Endothelial cell of umbilical vein (primary cell): ENCODE measurements at regions not wholly inside any gene's neighbourhood (a gene's known extent, or its start where the extent isn't known, plus 50 kb on each side); places are given as distances from the start of the nearest gene placed in this dataset.

ENCODE experiments used
- BruUV-seq: library from RNA; stranded (reverse); fragments of 400-500 nt; replicated peaks from 2 replicates; lab custom pipeline; 2021; lab: Mats Ljungman, UMichigan
- CTCF ChIA-PET: fragments of 300-600, 350-600 bp; sonication (Branson Sonifier 250); formaldehyde crosslinking; loops from one replicate; lab custom pipeline; 2021; ENCODE audit warnings: antibody characterized with exemption, inconsistent platforms; lab: Charles Lee
- POLR2A ChIA-PET: fragments of 300-600, 350-600 bp; sonication (Branson Sonifier 250); formaldehyde crosslinking; loops from one replicate; lab custom pipeline; 2021; ENCODE audit warnings: antibody characterized with exemption, inconsistent platforms; lab: Charles Lee
- DNase-seq: peaks from one replicate; pipeline ENCODE4 v3.0.0-alpha.2; 2011; ENCODE audit warnings: low read depth, low spot score
- FAIRE-seq: peaks from 2 replicates; lab custom pipeline; 2011; peaks lifted over from hg19 to GRCh38; lab: Jason Lieb, UNC
- H2AFZ ChIP-seq: 2 replicates; pipeline ENCODE4 v1.6.0; 2012; ENCODE audit warnings: low read depth, low read length, control low read depth, inconsistent platforms
- H3K27ac ChIP-seq: 2 replicates; pipeline ENCODE4 v1.5.1; 2011; ENCODE audit warnings: low read depth, mild to moderate bottlenecking, control low read depth, low read length, moderate library complexity; ENCODE audit not compliant: insufficient read depth
- H3K27me3 ChIP-seq, 2 experiments: 2 replicates each; pipeline versions ENCODE4 v1.6.0 to v1.6.1; 2011; ENCODE audit warnings: low read length in 2 of 2, mixed read lengths in 1 of 2; ENCODE audit not compliant: control insufficient read depth in 2 of 2, insufficient read depth in 2 of 2
- H3K36me3 ChIP-seq, 2 experiments: 2 replicates in 1 of 2; 3 replicates in 1 of 2; pipeline ENCODE4 v1.5.1; 2011; ENCODE audit warnings: low read length in 2 of 2, mild to moderate bottlenecking in 1 of 2, moderate library complexity in 1 of 2; ENCODE audit not compliant: control insufficient read depth in 2 of 2, insufficient read depth in 2 of 2; ENCODE audit errors: extremely low read depth in 1 of 2
- H3K4me1 ChIP-seq: 3 replicates; pipeline ENCODE4 v1.5.1; 2011; ENCODE audit warnings: mild to moderate bottlenecking, low read length; ENCODE audit not compliant: control insufficient read depth, insufficient read depth; ENCODE audit errors: extremely low read depth
- H3K4me2 ChIP-seq: 2 replicates; pipeline ENCODE4 v1.6.1; 2011; ENCODE audit warnings: low read length, control low read depth, mixed read lengths; ENCODE audit not compliant: insufficient read depth
- H3K4me3 ChIP-seq, 3 experiments: fragments of 200-600 bp in 1 of 3; sonication (generic), shearing (Covaris generic) in 1 of 3; replicated peaks in 1 of 3; 2 replicates each; pipeline ENCODE4 v1.5.1; 2011 to 2016; ENCODE audit warnings: control low read depth in 3 of 3, low read length in 3 of 3, mild to moderate bottlenecking in 2 of 3, inconsistent platforms in 1 of 3, low read depth in 1 of 3, moderate library complexity in 1 of 3; ENCODE audit not compliant: insufficient read depth in 1 of 3
- H3K79me2 ChIP-seq: 2 replicates; pipeline ENCODE4 v1.6.0; 2012; ENCODE audit warnings: low read length, inconsistent platforms; ENCODE audit not compliant: control insufficient read depth, insufficient read depth
- H3K9ac ChIP-seq: replicated peaks from 2 replicates; pipeline ENCODE3; 2011; ENCODE audit warnings: low read length, control low read depth; ENCODE audit not compliant: insufficient read depth; ENCODE audit errors: extremely low read depth
- H3K9me1 ChIP-seq: replicated peaks from 3 replicates; pipeline ENCODE4 v1.6.0; 2011; ENCODE audit warnings: mild to moderate bottlenecking, low read length; ENCODE audit not compliant: control insufficient read depth, insufficient read depth; ENCODE audit errors: extremely low read depth
- H3K9me3 ChIP-seq: replicated peaks from 2 replicates; pipeline ENCODE4 v1.5.1; 2012; ENCODE audit warnings: low read length, inconsistent platforms; ENCODE audit not compliant: control insufficient read depth, insufficient read depth
- H4K20me1 ChIP-seq: replicated peaks from 2 replicates; pipeline ENCODE3; 2011; ENCODE audit warnings: mild to moderate bottlenecking, low read length; ENCODE audit not compliant: control insufficient read depth, insufficient read depth; ENCODE audit errors: extremely low read depth
- EZH2 ChIP-seq: IDR thresholded peaks from 2 replicates; pipeline ENCODE4 v1.6.1; 2012; ENCODE audit warnings: borderline replicate concordance, low read depth, mild to moderate bottlenecking, moderate library complexity, low read length, inconsistent platforms; ENCODE audit not compliant: severe bottlenecking
- FOS ChIP-seq: IDR thresholded peaks from 2 replicates; pipeline ENCODE4 v1.6.1; 2011; ENCODE audit warnings: mild to moderate bottlenecking, low read length, moderate library complexity, borderline replicate concordance; ENCODE audit not compliant: insufficient read depth
- GATA2 ChIP-seq: IDR thresholded peaks from 2 replicates; pipeline ENCODE4 v1.7.0; 2011; ENCODE audit warnings: low read depth, mild to moderate bottlenecking, moderate library complexity, mixed read lengths, low read length; ENCODE audit not compliant: insufficient read length, insufficient read depth
- JUN ChIP-seq: IDR thresholded peaks from 2 replicates; pipeline ENCODE4 v1.6.1; 2011; ENCODE audit warnings: borderline replicate concordance, low read depth; ENCODE audit not compliant: insufficient read length, insufficient read depth
- MYC ChIP-seq: IDR thresholded peaks from one replicate; pipeline ENCODE4 v1.6.1; 2011; ENCODE audit warnings: mild to moderate bottlenecking, low read depth, low read length
- POLR2A ChIP-seq: IDR thresholded peaks from 2 replicates; pipeline ENCODE4 v1.6.1; 2012; ENCODE audit warnings: low read depth, mild to moderate bottlenecking, control low read depth, low read length
- POLR2AphosphoS5 ChIP-seq: IDR thresholded peaks from 2 replicates; pipeline ENCODE4 v1.6.1; 2012; ENCODE audit warnings: low read depth, mild to moderate bottlenecking, control low read depth, low read length, moderate library complexity; ENCODE audit not compliant: insufficient read depth
- dilution Hi-C: fragments of 300-500 bp; cut with MboI; formaldehyde crosslinking; loops from one replicate; pipeline ENCODE4 v1.15.0; 2019; ENCODE audit warnings: low sequenced_read_pairs; ENCODE audit not compliant: extremely low pct_ligation_motif_present
- intact Hi-C: fragments of 100-400 bp; cut with micrococcal nuclease; formaldehyde crosslinking; loops from one replicate; pipeline ENCODE4 v1.10.0; 2022
- TF ChIP-seq, protein P1 (sequence below), 2 donors: IDR thresholded peaks; 1 replicate in 1 of 2; 2 replicates in 1 of 2; pipeline ENCODE4 v1.5.1; 2011; ENCODE audit warnings: low read length in 2 of 2, mild to moderate bottlenecking in 2 of 2, moderate library complexity in 2 of 2, control low read depth in 1 of 2, inconsistent platforms in 1 of 2, low read depth in 1 of 2; ENCODE audit not compliant: insufficient read depth in 1 of 2; ENCODE audit errors: extremely low read depth in 1 of 2
- TF ChIP-seq, protein P2 (sequence below): IDR thresholded peaks from 2 replicates; pipeline ENCODE4 v1.6.1; 2011; ENCODE audit not compliant: insufficient read depth, insufficient read length

DNA sequence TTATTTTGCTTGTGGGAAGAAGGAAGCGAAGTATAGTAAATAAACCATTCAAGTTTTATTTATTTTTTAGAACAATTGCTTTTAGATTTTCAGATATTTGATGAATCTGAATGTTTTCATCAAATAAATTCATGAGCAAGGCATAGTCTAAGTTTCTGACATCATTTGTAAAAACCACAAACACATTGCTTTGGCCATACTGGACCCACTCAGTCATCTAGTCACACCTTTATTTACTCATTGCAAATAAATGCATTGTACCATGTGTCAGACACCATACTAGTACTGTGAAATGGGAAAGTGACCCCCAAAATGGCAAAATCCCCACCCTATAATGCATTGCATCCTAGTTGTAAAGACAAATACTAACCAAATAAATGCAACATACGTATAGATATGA lies 449.1 kb upstream of the SMIM31 start:
- Histone ChIP-seq H2AFZ (no peak overlapping the region), H3K9ac (no peak overlapping the region), H3K27ac (no peak overlapping the region), H3K4me2 (no peak overlapping the region), H3K27me3 (no peaks in the 10 kb centered on the region), H3K4me1 (no peaks in the 10 kb centered on the region), H3K9me1 (no peaks in the 10 kb centered on the region), H3K4me3 (no peak overlapping the region), H3K36me3 (no peaks in the 10 kb centered on the region), H4K20me1 (no peaks in the 10 kb centered on the region), H3K9me3 (peaks cover 2% of the 10 kb centered on the region), H3K79me2 (no peaks in the 10 kb centered on the region)
- dilution Hi-C loops, result no loop called here
- no peak for FAIRE-seq
- ChIA-PET POLR2A (no interaction called here), CTCF (no interaction called here)
- intact Hi-C loops, result no loop called here
- TF ChIP-seq, protein P1, sequence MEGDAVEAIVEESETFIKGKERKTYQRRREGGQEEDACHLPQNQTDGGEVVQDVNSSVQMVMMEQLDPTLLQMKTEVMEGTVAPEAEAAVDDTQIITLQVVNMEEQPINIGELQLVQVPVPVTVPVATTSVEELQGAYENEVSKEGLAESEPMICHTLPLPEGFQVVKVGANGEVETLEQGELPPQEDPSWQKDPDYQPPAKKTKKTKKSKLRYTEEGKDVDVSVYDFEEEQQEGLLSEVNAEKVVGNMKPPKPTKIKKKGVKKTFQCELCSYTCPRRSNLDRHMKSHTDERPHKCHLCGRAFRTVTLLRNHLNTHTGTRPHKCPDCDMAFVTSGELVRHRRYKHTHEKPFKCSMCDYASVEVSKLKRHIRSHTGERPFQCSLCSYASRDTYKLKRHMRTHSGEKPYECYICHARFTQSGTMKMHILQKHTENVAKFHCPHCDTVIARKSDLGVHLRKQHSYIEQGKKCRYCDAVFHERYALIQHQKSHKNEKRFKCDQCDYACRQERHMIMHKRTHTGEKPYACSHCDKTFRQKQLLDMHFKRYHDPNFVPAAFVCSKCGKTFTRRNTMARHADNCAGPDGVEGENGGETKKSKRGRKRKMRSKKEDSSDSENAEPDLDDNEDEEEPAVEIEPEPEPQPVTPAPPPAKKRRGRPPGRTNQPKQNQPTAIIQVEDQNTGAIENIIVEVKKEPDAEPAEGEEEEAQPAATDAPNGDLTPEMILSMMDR (IDR thresholded peaks at IDR 0.05; ENCODE audit: extremely low read depth in 1 of 2, insufficient read depth in 1 of 2, low read depth in 1 of 2, low read length in 2 of 2), result no peak
- TF ChIP-seq, protein P2, sequence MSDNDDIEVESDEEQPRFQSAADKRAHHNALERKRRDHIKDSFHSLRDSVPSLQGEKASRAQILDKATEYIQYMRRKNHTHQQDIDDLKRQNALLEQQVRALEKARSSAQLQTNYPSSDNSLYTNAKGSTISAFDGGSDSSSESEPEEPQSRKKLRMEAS, result no peak
- TF ChIP-seq POLR2A (no peak), MYC (no peak), JUN (no peak), GATA2 (no peak), POLR2AphosphoS5 (no peak)
- BruUV-seq, result no TSS peak
- DNase-seq, result no peak

DNA sequence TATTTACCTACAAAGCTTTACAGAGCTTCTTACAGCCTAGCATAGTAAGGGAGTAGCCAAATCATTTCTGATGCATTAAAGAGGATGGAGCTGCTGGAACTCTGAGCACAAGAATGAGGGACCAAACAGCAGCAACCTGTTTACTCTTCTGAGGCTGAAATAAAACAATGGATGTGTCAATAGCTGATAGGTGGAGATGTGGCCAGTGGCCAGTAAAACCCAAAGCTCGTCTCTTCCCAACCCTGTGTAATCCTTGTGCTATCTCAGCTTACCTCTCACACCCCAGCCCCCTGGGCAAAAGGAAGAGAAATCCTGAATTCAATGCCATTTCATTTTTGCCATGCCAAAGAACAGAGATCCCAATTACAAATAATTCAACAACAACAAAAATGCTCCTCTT lies 446.7 kb upstream of the SMIM31 start:
- Histone ChIP-seq H3K9me1 (no peaks in the 10 kb centered on the region), H3K9me3 (peaks cover 2% of the 10 kb centered on the region), H2AFZ (no peak overlapping the region), H3K9ac (no peak overlapping the region), H3K4me3 (no peak overlapping the region), H4K20me1 (no peaks in the 10 kb centered on the region), H3K27me3 (no peaks in the 10 kb centered on the region), H3K36me3 (no peaks in the 10 kb centered on the region), H3K79me2 (no peaks in the 10 kb centered on the region), H3K27ac (no peak overlapping the region), H3K4me1 (no peaks in the 10 kb centered on the region), H3K4me2 (no peak overlapping the region)
- FAIRE-seq (no peak), DNase-seq (no peak)
- TF ChIP-seq POLR2A (no peak), MYC (no peak), JUN (no peak), POLR2AphosphoS5 (no peak), EZH2 (no peak), GATA2 (no peak), FOS (no peak)
- TF ChIP-seq, protein P1 (IDR thresholded peaks at IDR 0.05; ENCODE audit: extremely low read depth in 1 of 2, insufficient read depth in 1 of 2, low read depth in 1 of 2, low read length in 2 of 2), result no peak
- TF ChIP-seq, protein P2, result no peak
- no TSS peak for BruUV-seq
- ChIA-PET POLR2A (no interaction called here), CTCF (no interaction called here)
- dilution Hi-C loops, result no loop called here
- intact Hi-C loops, result no loop called here
